ENCODE measurements at regions not wholly inside any gene's neighbourhood (a gene's known extent, or its start where the extent isn't known, plus 50 kb on each side); places are given as distances from the start of the nearest gene placed in this dataset.

DNA sequence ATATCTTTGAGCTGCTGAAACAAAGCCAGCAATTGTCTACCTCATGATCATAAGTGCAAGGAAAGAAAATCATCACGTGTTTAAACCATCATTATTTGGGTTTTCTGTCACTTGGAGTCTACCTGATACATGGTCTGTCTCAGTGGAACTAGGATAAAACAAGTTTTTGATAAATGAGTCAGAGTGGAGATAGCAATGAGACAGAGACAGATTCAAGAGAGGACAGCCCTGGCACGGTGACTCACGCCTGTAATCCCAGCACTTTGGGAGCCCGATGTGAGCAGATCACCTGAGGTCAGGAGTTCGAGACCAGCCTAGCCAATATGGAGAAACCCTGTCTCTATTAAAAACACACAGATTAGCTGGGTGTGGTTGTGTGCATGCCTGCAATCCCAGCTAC lies 93.8 kb downstream of the PMAIP1 start:
- no peaks in the 10 kb centered on the region for H3K36me3 ChIP-seq
- no peaks in the 10 kb centered on the region for H3K9me3 ChIP-seq
- H3K4me3 ChIP-seq, result no peak overlapping the region
- TF ChIP-seq, protein P1, sequence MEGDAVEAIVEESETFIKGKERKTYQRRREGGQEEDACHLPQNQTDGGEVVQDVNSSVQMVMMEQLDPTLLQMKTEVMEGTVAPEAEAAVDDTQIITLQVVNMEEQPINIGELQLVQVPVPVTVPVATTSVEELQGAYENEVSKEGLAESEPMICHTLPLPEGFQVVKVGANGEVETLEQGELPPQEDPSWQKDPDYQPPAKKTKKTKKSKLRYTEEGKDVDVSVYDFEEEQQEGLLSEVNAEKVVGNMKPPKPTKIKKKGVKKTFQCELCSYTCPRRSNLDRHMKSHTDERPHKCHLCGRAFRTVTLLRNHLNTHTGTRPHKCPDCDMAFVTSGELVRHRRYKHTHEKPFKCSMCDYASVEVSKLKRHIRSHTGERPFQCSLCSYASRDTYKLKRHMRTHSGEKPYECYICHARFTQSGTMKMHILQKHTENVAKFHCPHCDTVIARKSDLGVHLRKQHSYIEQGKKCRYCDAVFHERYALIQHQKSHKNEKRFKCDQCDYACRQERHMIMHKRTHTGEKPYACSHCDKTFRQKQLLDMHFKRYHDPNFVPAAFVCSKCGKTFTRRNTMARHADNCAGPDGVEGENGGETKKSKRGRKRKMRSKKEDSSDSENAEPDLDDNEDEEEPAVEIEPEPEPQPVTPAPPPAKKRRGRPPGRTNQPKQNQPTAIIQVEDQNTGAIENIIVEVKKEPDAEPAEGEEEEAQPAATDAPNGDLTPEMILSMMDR (IDR thresholded peaks at IDR 0.05), result no peak
- intact Hi-C loops (cut with DNase I; ENCODE audit: low total_unique reads), result loop anchor here (10.0 kb wide), 1 partner anchor 1501 kb away; no protein-coding TSS in a partner anchor
- no peaks in the 10 kb centered on the region for H3K4me1 ChIP-seq
- no peak for DNase-seq
- no peak overlapping the region for H3K27ac ChIP-seq
- H3K27me3 ChIP-seq, result no peaks in the 10 kb centered on the region

DNA sequence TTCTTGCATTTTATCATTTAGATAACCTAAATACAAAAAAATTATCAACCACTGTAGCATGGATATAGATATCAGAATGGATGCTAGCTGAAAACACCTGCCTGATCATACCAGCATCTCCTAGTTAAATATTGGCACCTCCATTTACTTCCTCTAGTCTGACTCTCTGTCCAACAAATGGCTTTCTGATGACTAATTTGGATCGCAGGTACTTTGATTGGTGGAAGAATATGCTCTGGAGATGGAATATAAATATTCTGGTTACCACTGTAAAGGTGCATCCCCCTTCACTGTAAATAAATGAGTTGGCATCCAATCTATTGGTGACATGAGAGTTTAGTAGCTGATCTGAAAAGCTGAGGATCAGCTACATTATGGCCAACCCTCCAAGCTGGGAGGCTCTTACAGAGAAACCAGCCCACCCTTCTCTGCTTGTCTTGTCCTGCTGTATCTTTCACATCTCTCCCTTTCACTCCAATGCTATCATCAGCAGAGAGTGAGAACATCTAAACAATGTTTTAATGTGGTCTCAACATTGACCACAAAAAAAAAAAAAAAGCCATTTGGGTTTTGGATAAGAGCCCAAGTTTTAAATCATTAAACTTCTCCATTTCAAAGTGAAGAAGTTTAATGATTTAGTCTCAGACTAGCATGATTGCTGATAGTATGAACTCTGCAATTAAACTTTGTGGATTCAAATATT lies 90.5 kb downstream of the PMAIP1 start:
- no peak for DNase-seq
- TF ChIP-seq, protein P1 (IDR thresholded peaks at IDR 0.05), result no peak
- Histone ChIP-seq H3K9me3 (no peaks in the 10 kb centered on the region), H3K4me3 (no peak overlapping the region), H3K36me3 (no peaks in the 10 kb centered on the region), H3K27me3 (no peaks in the 10 kb centered on the region), H3K27ac (no peak overlapping the region), H3K4me1 (no peaks in the 10 kb centered on the region)
- intact Hi-C loops (cut with DNase I; ENCODE audit: low total_unique reads), result loop anchor here (10.0 kb wide), 1 partner anchor 1505 kb away; no protein-coding TSS in a partner anchor

DNA sequence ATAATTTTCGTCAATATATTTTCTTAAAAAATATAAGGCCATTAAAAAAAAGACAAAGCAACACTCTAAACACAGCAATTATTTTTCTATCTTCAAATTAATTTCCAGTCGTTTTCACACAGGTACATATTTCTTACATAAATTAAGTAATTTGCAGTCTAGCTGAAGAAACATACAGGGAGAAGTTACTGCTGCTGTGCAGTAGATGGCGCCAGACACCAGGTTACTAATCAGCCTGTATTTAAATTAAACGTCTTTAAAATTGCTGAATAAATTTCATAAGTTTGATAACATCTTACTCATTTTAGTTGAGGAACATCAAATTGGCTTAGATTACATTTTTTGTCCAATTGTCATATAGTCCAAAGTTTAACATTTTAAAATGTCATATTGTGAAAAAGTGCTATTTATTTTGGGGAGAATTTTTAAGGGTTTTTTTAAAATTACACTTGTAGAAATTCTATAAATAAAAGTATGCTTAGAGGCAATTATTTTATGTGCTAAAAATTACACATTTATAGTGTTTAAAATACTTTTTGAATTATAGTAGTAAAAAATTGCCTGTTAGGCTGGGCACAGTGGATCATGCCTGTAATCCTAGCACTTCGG lies 88.4 kb downstream of the PMAIP1 start:
- intact Hi-C loops (cut with DNase I; ENCODE audit: low total_unique reads), result no loop called here
- H3K36me3 ChIP-seq, result no peaks in the 10 kb centered on the region
- H3K4me1 ChIP-seq, result no peaks in the 10 kb centered on the region
- no peaks in the 10 kb centered on the region for H3K27me3 ChIP-seq
- H3K27ac ChIP-seq, result no peak overlapping the region
- no peak overlapping the region for H3K4me3 ChIP-seq
- H3K9me3 ChIP-seq, result no peaks in the 10 kb centered on the region
- TF ChIP-seq, protein P1 (IDR thresholded peaks at IDR 0.05), result peak; percentile 60 to 76
- no peak for DNase-seq

DNA sequence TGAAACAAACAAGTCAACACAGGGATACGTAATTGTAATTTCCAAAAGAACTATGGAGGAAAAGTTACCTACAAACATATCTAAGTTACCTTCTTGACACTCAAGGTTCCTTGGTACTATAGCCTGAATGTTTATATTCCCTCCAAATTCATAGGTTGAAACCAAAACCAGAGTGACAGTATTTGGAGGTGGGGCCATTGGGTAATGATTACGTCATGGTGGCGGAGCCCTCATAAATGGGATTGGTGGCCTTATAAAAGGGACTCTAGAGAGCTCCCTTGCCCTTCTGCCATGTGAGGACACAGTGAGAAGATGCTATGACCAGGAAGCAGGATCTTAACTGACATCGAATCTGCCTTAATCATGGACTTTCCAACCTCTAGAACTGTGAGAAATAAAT lies 87.3 kb downstream of the PMAIP1 start:
- Histone ChIP-seq H3K36me3 (no peaks in the 10 kb centered on the region), H3K27me3 (no peaks in the 10 kb centered on the region), H3K4me3 (no peak overlapping the region), H3K4me1 (no peaks in the 10 kb centered on the region), H3K27ac (no peak overlapping the region), H3K9me3 (no peaks in the 10 kb centered on the region)
- TF ChIP-seq, protein P1 (IDR thresholded peaks at IDR 0.05), result no peak
- intact Hi-C loops (cut with DNase I; ENCODE audit: low total_unique reads), result no loop called here
- no peak for DNase-seq

DNA sequence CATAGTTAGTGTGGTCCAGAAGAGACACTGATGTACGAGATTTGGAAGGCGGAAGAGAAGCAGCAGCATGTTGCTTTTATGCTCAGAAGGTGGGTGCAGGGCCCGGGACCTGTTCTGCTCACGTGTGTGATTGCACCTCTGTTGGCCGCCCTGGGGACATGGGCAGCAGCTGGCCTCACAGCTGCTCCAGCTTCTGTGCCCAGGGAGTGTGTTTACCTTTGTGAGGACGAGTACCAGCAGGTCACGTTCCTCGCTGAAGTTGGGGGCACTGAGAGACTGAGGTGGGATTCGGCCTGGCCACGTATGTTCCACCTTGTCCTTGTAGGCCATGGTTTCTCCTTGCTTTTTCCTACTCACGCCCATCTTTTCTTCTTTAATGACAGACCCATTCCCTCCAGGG lies 86.3 kb downstream of the PMAIP1 start:
- Histone ChIP-seq H3K9me3 (no peaks in the 10 kb centered on the region), H3K4me1 (no peaks in the 10 kb centered on the region), H3K36me3 (no peaks in the 10 kb centered on the region), H3K27me3 (no peaks in the 10 kb centered on the region), H3K4me3 (no peak overlapping the region), H3K27ac (no peak overlapping the region)
- TF ChIP-seq, protein P1 (IDR thresholded peaks at IDR 0.05), result no peak
- intact Hi-C loops (cut with DNase I; ENCODE audit: low total_unique reads), result no loop called here
- DNase-seq, result no peak

All from tibial artery (tissue), 4 donors.